Peyer's patch (tissue), 4 donors: ENCODE measurements at regions not wholly inside any gene's neighbourhood (a gene's known extent, or its start where the extent isn't known, plus 50 kb on each side); places are given as distances from the start of the nearest gene placed in this dataset.

ENCODE experiments used
- CTCF ChIP-seq, 6 experiments: fragments of 450-650 bp in 4 of 6; fragments of 200-600 bp in 2 of 6; sonication (generic) in 1 of 6; IDR thresholded peaks; one replicate each; pipeline ENCODE4 v1.5.1; 2017 to 2019; ENCODE audit warnings: antibody characterized with exemption in 6 of 6, mild to moderate bottlenecking in 3 of 6, moderate library complexity in 1 of 6
- POLR2A ChIP-seq, 2 donors: fragments of 450-650 bp; IDR thresholded peaks; one replicate each; pipeline ENCODE4 v1.5.1; 2017; ENCODE audit warnings: antibody characterized with exemption in 2 of 2, mild to moderate bottlenecking in 2 of 2, moderate library complexity in 2 of 2

- TF ChIP-seq CTCF (IDR thresholded peaks at IDR 0.05), result no peak
- no peak for TF ChIP-seq POLR2A (IDR thresholded peaks at IDR 0.05)
Measured at GRCh38 chr5:145704724-145705123, 130.4 kb downstream of the PRELID2 start.
